Panc1 (cell line): ENCODE measurements at regions not wholly inside any gene's neighbourhood (a gene's known extent, or its start where the extent isn't known, plus 50 kb on each side); places are given as distances from the start of the nearest gene placed in this dataset.
"Not testable (repeated sequence)": the region's sequence is repeated elsewhere in the genome, so short reads cannot be mapped to it uniquely, and the experiment has no call there.

Source experiments
- POLR2AphosphoS5 ChIP-seq: IDR thresholded peaks from 2 replicates; pipeline ENCODE4 v1.6.1; 2012; ENCODE audit warnings: mild to moderate bottlenecking, low read depth, low read length, moderate library complexity
- TF ChIP-seq, protein P1 (sequence below): fragments of 450-650 bp; IDR thresholded peaks from 2 replicates; pipeline ENCODE4 v1.5.1; 2017; ENCODE audit warnings: mild to moderate bottlenecking

DNA sequence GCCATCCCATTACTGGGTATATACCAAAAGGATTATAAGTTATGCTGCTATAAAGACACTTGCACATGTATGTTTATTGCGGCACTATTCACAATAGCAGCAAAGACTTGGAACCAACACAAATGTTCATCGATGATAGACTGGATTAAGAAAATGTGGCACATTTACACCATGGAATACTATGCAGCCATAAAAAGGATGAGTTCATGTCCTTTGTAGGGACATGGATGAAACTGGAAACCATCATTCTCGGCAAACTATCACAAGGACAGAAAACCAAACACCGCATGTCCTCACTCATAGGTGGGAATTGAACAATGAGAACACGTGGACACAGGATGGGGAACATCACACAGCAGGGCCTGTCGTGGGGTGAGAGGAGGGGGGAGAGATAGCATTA is 1057.6 kb downstream of the REEP3 start:
- TF ChIP-seq, protein P1, sequence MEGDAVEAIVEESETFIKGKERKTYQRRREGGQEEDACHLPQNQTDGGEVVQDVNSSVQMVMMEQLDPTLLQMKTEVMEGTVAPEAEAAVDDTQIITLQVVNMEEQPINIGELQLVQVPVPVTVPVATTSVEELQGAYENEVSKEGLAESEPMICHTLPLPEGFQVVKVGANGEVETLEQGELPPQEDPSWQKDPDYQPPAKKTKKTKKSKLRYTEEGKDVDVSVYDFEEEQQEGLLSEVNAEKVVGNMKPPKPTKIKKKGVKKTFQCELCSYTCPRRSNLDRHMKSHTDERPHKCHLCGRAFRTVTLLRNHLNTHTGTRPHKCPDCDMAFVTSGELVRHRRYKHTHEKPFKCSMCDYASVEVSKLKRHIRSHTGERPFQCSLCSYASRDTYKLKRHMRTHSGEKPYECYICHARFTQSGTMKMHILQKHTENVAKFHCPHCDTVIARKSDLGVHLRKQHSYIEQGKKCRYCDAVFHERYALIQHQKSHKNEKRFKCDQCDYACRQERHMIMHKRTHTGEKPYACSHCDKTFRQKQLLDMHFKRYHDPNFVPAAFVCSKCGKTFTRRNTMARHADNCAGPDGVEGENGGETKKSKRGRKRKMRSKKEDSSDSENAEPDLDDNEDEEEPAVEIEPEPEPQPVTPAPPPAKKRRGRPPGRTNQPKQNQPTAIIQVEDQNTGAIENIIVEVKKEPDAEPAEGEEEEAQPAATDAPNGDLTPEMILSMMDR: not testable (repeated sequence)
- TF ChIP-seq POLR2AphosphoS5: not testable (repeated sequence)
